ENCODE measurements at regions not wholly inside any gene's neighbourhood (a gene's known extent, or its start where the extent isn't known, plus 50 kb on each side); places are given as distances from the start of the nearest gene placed in this dataset.

GRCh38 chr12:42963988-42964387 is 374.4 kb upstream of the PRICKLE1 start:
- TF ChIP-seq POLR2A (IDR thresholded peaks at IDR 0.05; ENCODE audit: extremely low read depth, insufficient read length) (no peak), CTCF (IDR thresholded peaks at IDR 0.05; ENCODE audit: low read depth, low read length) (no peak)
